NCI-H1048 (cell line): ENCODE measurements at regions not wholly inside any gene's neighbourhood (a gene's known extent, or its start where the extent isn't known, plus 50 kb on each side); places are given as distances from the start of the nearest gene placed in this dataset.

Experiments used
- DNase-seq: peaks from one replicate; lab custom pipeline; 2025; lab: John Stamatoyannopoulos, UW

GRCh38 chr3:135800071-135800549 lies 165.4 kb upstream of the PPP2R3A start:
- no peak for DNase-seq

GRCh38 chr3:135801018-135801417 lies 164.5 kb upstream of the PPP2R3A start:
- DNase-seq: no peak

- no peak for DNase-seq
Measured at GRCh38 chr3:135802171-135802570, 163.4 kb upstream of the PPP2R3A start.

- no peak for DNase-seq
Measured at GRCh38 chr3:135803028-135803692, 162.4 kb upstream of the PPP2R3A start.

GRCh38 chr3:135805752-135806151 lies 159.8 kb upstream of the PPP2R3A start:
- no peak for DNase-seq

GRCh38 chr3:135806317-135806716 lies 159.2 kb upstream of the PPP2R3A start:
- no peak for DNase-seq

GRCh38 chr3:135807879-135808278 lies 157.6 kb upstream of the PPP2R3A start:
- DNase-seq: no peak

GRCh38 chr3:135809021-135809634 lies 156.4 kb upstream of the PPP2R3A start:
- no peak for DNase-seq

- no peak for DNase-seq
Measured at GRCh38 chr3:135811651-135812050, 153.9 kb upstream of the PPP2R3A start.

- DNase-seq: no peak
Measured at GRCh38 chr3:135812057-135812456, 153.5 kb upstream of the PPP2R3A start.

- DNase-seq: no peak
Measured at GRCh38 chr3:135834465-135834864, 131.1 kb upstream of the PPP2R3A start.

GRCh38 chr3:135837977-135838631 lies 127.4 kb upstream of the PPP2R3A start:
- DNase-seq: no peak

GRCh38 chr3:135840436-135840835 lies 125.1 kb upstream of the PPP2R3A start:
- DNase-seq: no peak

GRCh38 chr3:135844386-135844785 lies 121.1 kb upstream of the PPP2R3A start:
- DNase-seq: no peak

GRCh38 chr3:135848051-135848450 lies 117.5 kb upstream of the PPP2R3A start:
- DNase-seq: no peak

- no peak for DNase-seq
Measured at GRCh38 chr3:135849827-135850226, 115.7 kb upstream of the PPP2R3A start.

- no peak for DNase-seq
Measured at GRCh38 chr3:135851201-135852081, 114.1 kb upstream of the PPP2R3A start.

GRCh38 chr3:135853981-135854380 lies 111.5 kb upstream of the PPP2R3A start:
- no peak for DNase-seq

- no peak for DNase-seq
Measured at GRCh38 chr3:135860761-135861160, 104.8 kb upstream of the PPP2R3A start.

GRCh38 chr3:135862361-135862760 lies 103.2 kb upstream of the PPP2R3A start:
- no peak for DNase-seq

- DNase-seq: no peak
Measured at GRCh38 chr3:135864060-135864459, 101.5 kb upstream of the PPP2R3A start.

- DNase-seq: no peak
Measured at GRCh38 chr3:135865085-135865484, 100.4 kb upstream of the PPP2R3A start.
